H1 (cell line): ENCODE measurements at regions not wholly inside any gene's neighbourhood (a gene's known extent, or its start where the extent isn't known, plus 50 kb on each side); places are given as distances from the start of the nearest gene placed in this dataset.

ENCODE experiments used
- CTCF ChIA-PET: fragments of 300-600 bp; sonication (Branson Sonifier 250); formaldehyde crosslinking; loops from one replicate; lab custom pipeline; 2021; ENCODE audit not compliant: partially characterized antibody; lab: Charles Lee
- POLR2A ChIA-PET: fragments of 300-600 bp; sonication (Branson Sonifier 250); formaldehyde crosslinking; loops from one replicate; lab custom pipeline; 2021; ENCODE audit warnings: inconsistent platforms; ENCODE audit not compliant: partially characterized antibody; lab: Charles Lee
- DNase-seq, 2 experiments: peaks; one replicate each; pipeline versions ENCODE4 v3.0.0 to v3.0.0-alpha.2; 2010 to 2022; ENCODE audit warnings: low spot score in 2 of 2, low read depth in 1 of 2, mixed read lengths in 1 of 2
- FAIRE-seq: peaks from 2 replicates; lab custom pipeline; 2011; peaks lifted over from hg19 to GRCh38; lab: Jason Lieb, UNC
- H2AFZ ChIP-seq: 2 replicates; pipeline ENCODE4 v1.8.1; 2012; ENCODE audit warnings: low read length, inconsistent platforms
- H2AK5ac ChIP-seq: 2 replicates; pipeline ENCODE4 v1.6.1; 2013; ENCODE audit warnings: low read depth, low read length
- H2BK120ac ChIP-seq: replicated peaks from 2 replicates; pipeline ENCODE3; 2013; ENCODE audit warnings: low read depth, low read length, inconsistent platforms
- H2BK12ac ChIP-seq: 2 replicates; pipeline ENCODE4 v1.6.1; 2013; ENCODE audit warnings: low read depth, low read length
- H2BK15ac ChIP-seq: 2 replicates; pipeline ENCODE4 v1.6.1; 2013; ENCODE audit warnings: low read length
- H2BK20ac ChIP-seq: 2 replicates; pipeline ENCODE4 v1.6.1; 2013; ENCODE audit warnings: low read length
- H2BK5ac ChIP-seq: 2 replicates; pipeline ENCODE4 v1.6.1; 2013; ENCODE audit warnings: low read depth, low read length
- H3K14ac ChIP-seq: 2 replicates; pipeline ENCODE4 v1.6.1; 2013; ENCODE audit warnings: inconsistent platforms; ENCODE audit not compliant: insufficient read length
- H3K18ac ChIP-seq: 2 replicates; pipeline ENCODE4 v1.6.1; 2013; ENCODE audit warnings: low read length; ENCODE audit errors: extremely low read depth
- H3K23ac ChIP-seq: 2 replicates; pipeline ENCODE4 v1.6.1; 2013; ENCODE audit warnings: inconsistent platforms; ENCODE audit not compliant: insufficient read length
- H3K23me2 ChIP-seq: 2 replicates; pipeline ENCODE4 v1.6.1; 2013; ENCODE audit warnings: low read depth, low read length
- H3K27ac ChIP-seq: 2 replicates; pipeline ENCODE4 v1.6.1; 2011; ENCODE audit warnings: low read depth, low read length, inconsistent platforms
- H3K27me3 ChIP-seq, 4 experiments: replicated peaks in 1 of 4; 1 replicate in 1 of 4; 2 replicates in 3 of 4; pipeline versions ENCODE4 v1.6.1 to v1.8.1; 2011 to 2013; ENCODE audit warnings: low read length in 3 of 4, mild to moderate bottlenecking in 3 of 4, inconsistent platforms in 2 of 4, mixed read lengths in 2 of 4, moderate library complexity in 1 of 4; ENCODE audit not compliant: control insufficient read depth in 3 of 4, insufficient read depth in 3 of 4; ENCODE audit errors: extremely low read depth in 1 of 4
- H3K36me3 ChIP-seq, 4 experiments: 2 replicates each; pipeline versions ENCODE4 v1.6.1 to v1.8.1; 2011 to 2013; ENCODE audit warnings: mild to moderate bottlenecking in 4 of 4, low read length in 3 of 4, moderate library complexity in 2 of 4, control low read depth in 1 of 4, inconsistent platforms in 1 of 4; ENCODE audit not compliant: insufficient read depth in 4 of 4, control insufficient read depth in 2 of 4
- H3K4ac ChIP-seq: replicated peaks from 2 replicates; pipeline ENCODE3; 2013; ENCODE audit warnings: low read length, low read depth, mixed read lengths, inconsistent platforms; ENCODE audit not compliant: insufficient read length
- H3K4me1 ChIP-seq, 4 experiments: replicated peaks in 1 of 4; 1 replicate in 1 of 4; 2 replicates in 3 of 4; pipeline versions ENCODE4 v1.6.1 to v1.8.1; 2011 to 2013; ENCODE audit warnings: low read length in 3 of 4, inconsistent platforms in 2 of 4, mixed read lengths in 1 of 4; ENCODE audit not compliant: insufficient read depth in 4 of 4, control insufficient read depth in 3 of 4
- H3K4me2 ChIP-seq, 2 experiments: 2 replicates each; pipeline versions ENCODE4 v1.6.1 to v1.8.1; 2011 to 2013; ENCODE audit warnings: low read depth in 2 of 2, low read length in 2 of 2, control low read depth in 1 of 2, inconsistent platforms in 1 of 2, mild to moderate bottlenecking in 1 of 2; ENCODE audit not compliant: insufficient read depth in 1 of 2
- H3K4me3 ChIP-seq, 4 experiments: fragments of 200-600, 300-600 bp in 1 of 4; sonication (generic), shearing (Covaris generic), sonication (Bioruptor Twin) in 1 of 4; 2 replicates each; pipeline versions ENCODE4 v1.5.1 to v1.8.1; 2011 to 2016; ENCODE audit warnings: low read length in 4 of 4, low read depth in 3 of 4, control low read depth in 2 of 4, inconsistent platforms in 2 of 4, mild to moderate bottlenecking in 2 of 4, mixed read lengths in 1 of 4, moderate library complexity in 1 of 4; ENCODE audit not compliant: insufficient read depth in 2 of 4; ENCODE audit errors: extremely low read depth in 1 of 4
- H3K56ac ChIP-seq: replicated peaks from 2 replicates; pipeline ENCODE3; 2013; ENCODE audit warnings: low read depth, mild to moderate bottlenecking, mixed read lengths, low read length, inconsistent platforms; ENCODE audit not compliant: insufficient read length
- H3K79me1 ChIP-seq: 2 replicates; pipeline ENCODE4 v1.6.1; 2013; ENCODE audit warnings: low read depth, low read length, control low read depth
- H3K79me2 ChIP-seq, 2 experiments: 2 replicates each; pipeline versions ENCODE4 v1.6.1 to v1.8.1; 2012 to 2013; ENCODE audit warnings: low read length in 2 of 2, mild to moderate bottlenecking in 2 of 2, inconsistent platforms in 1 of 2; ENCODE audit not compliant: insufficient read depth in 2 of 2, control insufficient read depth in 1 of 2
- H3K9ac ChIP-seq, 4 experiments: replicated peaks in 1 of 4; 1 replicate in 1 of 4; 2 replicates in 3 of 4; pipeline versions ENCODE4 v1.6.1 to v1.8.1; 2011 to 2013; ENCODE audit warnings: low read depth in 3 of 4, low read length in 3 of 4, control low read depth in 2 of 4, mild to moderate bottlenecking in 2 of 4, moderate library complexity in 2 of 4, inconsistent platforms in 1 of 4; ENCODE audit errors: extremely low read depth in 1 of 4
- H3K9me3 ChIP-seq, 2 experiments: 2 replicates each; pipeline versions ENCODE4 v1.6.1 to v1.8.1; 2012 to 2013; ENCODE audit warnings: mild to moderate bottlenecking in 2 of 2, moderate library complexity in 2 of 2, control low read depth in 1 of 2, inconsistent platforms in 1 of 2, low read depth in 1 of 2, low read length in 1 of 2, mixed read lengths in 1 of 2; ENCODE audit not compliant: insufficient read depth in 2 of 2
- H4K20me1 ChIP-seq, 2 experiments: replicated peaks in 1 of 2; 2 replicates each; pipeline versions ENCODE3 to v1.8.1; 2011 to 2013; ENCODE audit warnings: inconsistent platforms in 2 of 2, low read length in 2 of 2, mild to moderate bottlenecking in 1 of 2; ENCODE audit not compliant: insufficient read depth in 2 of 2, control insufficient read depth in 1 of 2
- H4K5ac ChIP-seq: 2 replicates; pipeline ENCODE4 v1.6.1; 2013; ENCODE audit warnings: low read length, low read depth, mixed read lengths, inconsistent platforms; ENCODE audit not compliant: insufficient read length
- H4K8ac ChIP-seq: 2 replicates; pipeline ENCODE4 v1.8.0; 2013; ENCODE audit warnings: mild to moderate bottlenecking, moderate library complexity, low read length, inconsistent platforms; ENCODE audit not compliant: insufficient read depth; ENCODE audit errors: extremely low read depth
- H4K91ac ChIP-seq: replicated peaks from 2 replicates; pipeline ENCODE3; 2013; ENCODE audit warnings: low read length, mixed read lengths, inconsistent platforms; ENCODE audit not compliant: insufficient read length
- CTCF ChIP-seq, 3 experiments: IDR thresholded peaks; 1 replicate in 2 of 3; 2 replicates in 1 of 3; pipeline versions ENCODE4 v1.5.1 to v1.6.1; 2011; ENCODE audit warnings: low read length in 3 of 3, mild to moderate bottlenecking in 3 of 3, inconsistent platforms in 2 of 3, low read depth in 1 of 3, moderate library complexity in 1 of 3; ENCODE audit not compliant: insufficient read depth in 1 of 3; ENCODE audit errors: control extremely low read depth in 1 of 3
- PHF8 ChIP-seq: fragments of 200-600 bp; sonication (generic); conservative IDR thresholded peaks from 2 replicates; pipeline ENCODE4 v1.7.1; 2012; ENCODE audit warnings: low read depth, mild to moderate bottlenecking, inconsistent platforms, low read length, moderate library complexity
- RAD21 ChIP-seq, 2 experiments: IDR thresholded peaks in 1 of 2; conservative IDR thresholded peaks in 1 of 2; 2 replicates each; pipeline ENCODE4 v1.6.1; 2011; ENCODE audit warnings: low read depth in 2 of 2, low read length in 2 of 2, improper control_type of control experiment in 1 of 2, inconsistent platforms in 1 of 2, mild to moderate bottlenecking in 1 of 2, moderate library complexity in 1 of 2
- WGBS, 2 experiments: shearing (Covaris generic) in 1 of 2; methylation state at CpG; one replicate each; pipeline versions ENCODE4 v1.1.6 to v1.1.7; 2013 to 2015; ENCODE audit warnings: low lambda C conversion rate in 2 of 2, mixed read lengths in 2 of 2, inconsistent platforms in 1 of 2, low coverage in 1 of 2, missing lambda C conversion rate in 1 of 2; ENCODE audit not compliant: insufficient replicate concordance in 2 of 2, insufficient coverage in 1 of 2, insufficient read length in 1 of 2; ENCODE audit errors: extremely low coverage in 1 of 2, missing lambda C conversion rate in 1 of 2; 5-methylcytosine and 5-hydroxymethylcytosine counted together

- no peak overlapping the region for H3K4me3 ChIP-seq
- H2AFZ ChIP-seq, result no peak overlapping the region
- 80% methylated on average over 3 of the region's 3 CpGs; no CpG with 5 or more reads in 1 of the 2 experiments for WGBS, 2 experiments
- no peak overlapping the region for H4K91ac ChIP-seq
- H3K23ac ChIP-seq, result no peak overlapping the region
- ChIA-PET POLR2A (no interaction called here), CTCF (interaction anchor here (0.8 to 1.9 kb wide), 7 partner anchors 8 to 113 kb away, joined by 3 to 9 read pairs (median 4); no protein-coding TSS in a partner anchor)
- no peak overlapping the region for H3K18ac ChIP-seq
- H3K79me1 ChIP-seq, result no peaks in the 10 kb centered on the region
- H3K79me2 ChIP-seq, result no peaks in the 10 kb centered on the region; a peak in 1 of 4 replicates
- H2AK5ac ChIP-seq, result no peak overlapping the region
- no peak overlapping the region for H2BK20ac ChIP-seq
- H3K9me3 ChIP-seq, result peaks cover 0 to 3% of the 10 kb centered on the region in 2 experiments; a peak in 1 of 4 replicates
- H3K36me3 ChIP-seq, result no peaks in the 10 kb centered on the region; a peak in 1 of 8 replicates
- no peak overlapping the region for H2BK15ac ChIP-seq
- no peak overlapping the region for H2BK5ac ChIP-seq
- H3K23me2 ChIP-seq, result no peaks in the 10 kb centered on the region
- no peak for TF ChIP-seq PHF8
- TF ChIP-seq CTCF (IDR thresholded peaks at IDR 0.05; ENCODE audit: control extremely low read depth in 1 of 3, insufficient read depth in 1 of 3, low read depth in 1 of 3, low read length in 3 of 3), result peak; percentile 17 to 46 (median 25)
- TF ChIP-seq RAD21 (IDR thresholded peaks at IDR 0.05 in 1 of 2, conservative IDR thresholded peaks at IDR 0.05 in 1 of 2; ENCODE audit: low read depth in 2 of 2, low read length in 2 of 2), result peak in 1 of 2 experiments; percentile 38; a peak in 1 of 4 replicates
- no peak overlapping the region for H3K56ac ChIP-seq
- no peak overlapping the region for H3K9ac ChIP-seq
- H3K4me1 ChIP-seq, result no peaks in the 10 kb centered on the region; a peak in 1 of 7 replicates
- H4K20me1 ChIP-seq, result no peaks in the 10 kb centered on the region
- no peak overlapping the region for H3K27ac ChIP-seq
- no peak overlapping the region for H3K4me2 ChIP-seq
- H3K4ac ChIP-seq, result no peak overlapping the region
- no peaks in the 10 kb centered on the region for H3K27me3 ChIP-seq
- DNase-seq, result no peak
- no peak for FAIRE-seq
- H2BK12ac ChIP-seq, result no peak overlapping the region
- no peak overlapping the region for H2BK120ac ChIP-seq
- no peak overlapping the region for H4K8ac ChIP-seq
- H4K5ac ChIP-seq, result no peak overlapping the region
- H3K14ac ChIP-seq, result no peak overlapping the region
These were observed 130.1 kb upstream of the ERG start for GRCh38 chr21:38628349-38628748.
